ENCODE measurements at regions not wholly inside any gene's neighbourhood (a gene's known extent, or its start where the extent isn't known, plus 50 kb on each side); places are given as distances from the start of the nearest gene placed in this dataset.
"Not testable (repeated sequence)": the region's sequence is repeated elsewhere in the genome, so short reads cannot be mapped to it uniquely, and the experiment has no call there.

GRCh38 chr7:123270570-123270969, 70.8 kb upstream of the SLC13A1 start:
- ChIA-PET POLR2A (no interaction called here), CTCF (no interaction called here)
- DNase-seq = no peak
- H3K4me3 Mint-ChIP-seq = no peak overlapping the region
- no peaks in the 10 kb centered on the region for H3K9me3 Mint-ChIP-seq
- no peaks in the 10 kb centered on the region for H3K4me1 Mint-ChIP-seq
- H3K36me3 Mint-ChIP-seq (ENCODE audit: low read depth) = no peaks in the 10 kb centered on the region
- no peak for ATAC-seq (ENCODE audit: low read depth)
- no peak overlapping the region for H3K27ac Mint-ChIP-seq
- H3K27me3 Mint-ChIP-seq = no peaks in the 10 kb centered on the region
- TF ChIP-seq CTCF (IDR thresholded peaks at IDR 0.05) = no peak
- intact Hi-C loops (cut with micrococcal nuclease) = no loop called here

GRCh38 chr7:123265853-123266252, 66.1 kb upstream of the SLC13A1 start:
- Mint-ChIP-seq H3K9me3 (no peaks in the 10 kb centered on the region), H3K36me3 (ENCODE audit: low read depth) (no peaks in the 10 kb centered on the region), H3K4me1 (no peaks in the 10 kb centered on the region), H3K27me3 (no peaks in the 10 kb centered on the region), H3K4me3 (no peak overlapping the region), H3K27ac (no peak overlapping the region)
- TF ChIP-seq CTCF (IDR thresholded peaks at IDR 0.05) = no peak
- ATAC-seq (ENCODE audit: low read depth) (no peak), DNase-seq (no peak)
- POLR2A ChIA-PET = no interaction called here
- CTCF ChIA-PET = no interaction called here
- intact Hi-C loops (cut with micrococcal nuclease) = no loop called here

- DNase-seq; H3K9me3 Mint-ChIP-seq; H3K4me3 Mint-ChIP-seq; H3K27me3 Mint-ChIP-seq; POLR2A ChIA-PET; CTCF ChIA-PET; H3K36me3 Mint-ChIP-seq (ENCODE audit: low read depth); H3K27ac Mint-ChIP-seq; intact Hi-C loops (cut with micrococcal nuclease); ATAC-seq (ENCODE audit: low read depth); H3K4me1 Mint-ChIP-seq: not testable (repeated sequence)
Measured at GRCh38 chr7:123264820-123265219, 65.1 kb upstream of the SLC13A1 start.

- ChIA-PET CTCF (no interaction called here), POLR2A (no interaction called here)
- H3K4me3 Mint-ChIP-seq = no peak overlapping the region
- DNase-seq (no peak), ATAC-seq (ENCODE audit: low read depth) (no peak)
- no peak overlapping the region for H3K27ac Mint-ChIP-seq
- intact Hi-C loops (cut with micrococcal nuclease) = no loop called here
- TF ChIP-seq CTCF (IDR thresholded peaks at IDR 0.05) = no peak
- H3K36me3 Mint-ChIP-seq (ENCODE audit: low read depth) = no peaks in the 10 kb centered on the region
- no peaks in the 10 kb centered on the region for H3K4me1 Mint-ChIP-seq
- no peaks in the 10 kb centered on the region for H3K27me3 Mint-ChIP-seq
- no peaks in the 10 kb centered on the region for H3K9me3 Mint-ChIP-seq
Measured at GRCh38 chr7:123260428-123260960, 60.7 kb upstream of the SLC13A1 start.

GRCh38 chr7:123259759-123260158, 60.0 kb upstream of the SLC13A1 start:
- no peaks in the 10 kb centered on the region for H3K27me3 Mint-ChIP-seq
- H3K27ac Mint-ChIP-seq = no peak overlapping the region
- ATAC-seq (ENCODE audit: low read depth) (no peak), DNase-seq (no peak)
- no peak for TF ChIP-seq CTCF (IDR thresholded peaks at IDR 0.05)
- H3K36me3 Mint-ChIP-seq (ENCODE audit: low read depth) = no peaks in the 10 kb centered on the region
- CTCF ChIA-PET = no interaction called here
- POLR2A ChIA-PET = no interaction called here
- H3K4me3 Mint-ChIP-seq = no peak overlapping the region
- no peaks in the 10 kb centered on the region for H3K4me1 Mint-ChIP-seq
- intact Hi-C loops (cut with micrococcal nuclease) = no loop called here
- H3K9me3 Mint-ChIP-seq = no peaks in the 10 kb centered on the region
